ENCODE measurements at regions not wholly inside any gene's neighbourhood (a gene's known extent, or its start where the extent isn't known, plus 50 kb on each side); places are given as distances from the start of the nearest gene placed in this dataset.

GRCh38 chr2:150882751-150883612 is 378.7 kb downstream of the RBM43 start:
- TF ChIP-seq POLR2AphosphoS5 (IDR thresholded peaks at IDR 0.05) (no peak), CTCF (IDR thresholded peaks at IDR 0.05) (no peak)

All from gastroesophageal sphincter (tissue), 3 donors.